ENCODE measurements at regions not wholly inside any gene's neighbourhood (a gene's known extent, or its start where the extent isn't known, plus 50 kb on each side); places are given as distances from the start of the nearest gene placed in this dataset.

DNA sequence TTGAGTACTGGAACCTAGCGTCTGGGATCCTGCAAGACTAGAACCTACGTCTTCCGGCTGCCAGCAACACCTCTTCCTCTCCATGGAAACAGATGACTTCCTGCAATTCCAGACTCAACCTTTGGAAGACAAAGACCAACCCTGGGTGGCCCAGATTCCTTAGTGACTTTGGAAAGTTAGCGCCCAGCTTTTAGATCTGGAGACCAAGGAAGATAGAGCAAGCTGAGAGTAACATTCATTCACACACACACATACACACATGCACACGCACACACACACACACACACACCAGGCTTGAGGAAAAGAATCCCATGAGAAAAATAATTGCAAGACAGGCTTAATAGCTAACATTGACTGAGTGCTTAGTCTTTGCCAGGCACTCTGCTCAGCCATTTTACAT is 788.9 kb downstream of the UQCRFS1 start:
- SMC1A ChIA-PET (ENCODE audit: uncharacterized antibody, unreplicated experiment): interaction anchor here (1.4 kb wide), 1 partner anchor 23 kb away, joined by 3 read pairs; no protein-coding TSS in a partner anchor
- no peaks in the 10 kb centered on the region; the same call in 2 of the 3 replicates for H3K9me3 ChIP-seq (replicated peaks; ENCODE audit: control insufficient read depth, insufficient read depth, low read length)
- in situ Hi-C loops (cut with MboI): no loop called here
- DNase-seq (ENCODE audit: low read depth, low spot score) (no peak), ATAC-seq (no peak), FAIRE-seq (no peak)
- TF ChIP-seq, protein P1, sequence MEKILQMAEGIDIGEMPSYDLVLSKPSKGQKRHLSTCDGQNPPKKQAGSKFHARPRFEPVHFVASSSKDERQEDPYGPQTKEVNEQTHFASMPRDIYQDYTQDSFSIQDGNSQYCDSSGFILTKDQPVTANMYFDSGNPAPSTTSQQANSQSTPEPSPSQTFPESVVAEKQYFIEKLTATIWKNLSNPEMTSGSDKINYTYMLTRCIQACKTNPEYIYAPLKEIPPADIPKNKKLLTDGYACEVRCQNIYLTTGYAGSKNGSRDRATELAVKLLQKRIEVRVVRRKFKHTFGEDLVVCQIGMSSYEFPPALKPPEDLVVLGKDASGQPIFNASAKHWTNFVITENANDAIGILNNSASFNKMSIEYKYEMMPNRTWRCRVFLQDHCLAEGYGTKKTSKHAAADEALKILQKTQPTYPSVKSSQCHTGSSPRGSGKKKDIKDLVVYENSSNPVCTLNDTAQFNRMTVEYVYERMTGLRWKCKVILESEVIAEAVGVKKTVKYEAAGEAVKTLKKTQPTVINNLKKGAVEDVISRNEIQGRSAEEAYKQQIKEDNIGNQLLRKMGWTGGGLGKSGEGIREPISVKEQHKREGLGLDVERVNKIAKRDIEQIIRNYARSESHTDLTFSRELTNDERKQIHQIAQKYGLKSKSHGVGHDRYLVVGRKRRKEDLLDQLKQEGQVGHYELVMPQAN (conservative IDR thresholded peaks at IDR 0.05): no peak
- TF ChIP-seq CBX5 (IDR thresholded peaks at IDR 0.05; ENCODE audit: low read depth) (no peak), TARDBP (IDR thresholded peaks at IDR 0.05; ENCODE audit: borderline replicate concordance) (no peak), FOS (IDR thresholded peaks at IDR 0.05; ENCODE audit: borderline replicate concordance, extremely low read depth, insufficient read length) (no peak), HDAC2 (IDR thresholded peaks at IDR 0.05) (no peak), WRNIP1 (IDR thresholded peaks at IDR 0.05; ENCODE audit: borderline replicate concordance, low read depth, low read length) (no peak), MTA3 (IDR thresholded peaks at IDR 0.05; ENCODE audit: borderline replicate concordance, low read length) (no peak), TCF12 (IDR thresholded peaks at IDR 0.05; ENCODE audit: low read depth, low read length) (no peak), SREBF1 (IDR thresholded peaks at IDR 0.05; ENCODE audit: low read length) (no peak), SMAD5 (IDR thresholded peaks at IDR 0.05; ENCODE audit: low read depth) (no peak), ZNF274 (IDR thresholded peaks at IDR 0.05; ENCODE audit: insufficient read depth, insufficient read length) (no peak), ZNF207 (IDR thresholded peaks at IDR 0.05; ENCODE audit: borderline replicate concordance) (no peak), RFX5 (IDR thresholded peaks at IDR 0.05; ENCODE audit: low read depth, low read length) (no peak), MEF2A (IDR thresholded peaks at IDR 0.05; ENCODE audit: insufficient read depth, low read depth, low read length) (no peak), PML (IDR thresholded peaks at IDR 0.05; ENCODE audit: low read length) (no peak)
- no peaks in the 10 kb centered on the region for H3K4me1 ChIP-seq (ENCODE audit: control insufficient read depth, insufficient read depth, low read length)
- BruUV-seq (replicated peaks): no TSS peak
- WGBS (ENCODE audit: insufficient coverage, insufficient replicate concordance, low lambda C conversion rate, missing lambda C conversion rate): 30% methylated on average over 5 of the region's 5 CpGs
- H3K79me2 ChIP-seq (ENCODE audit: control insufficient read depth, insufficient read depth, low read length): no peaks in the 10 kb centered on the region
- RAD21 ChIA-PET (ENCODE audit: unreplicated experiment): interaction anchor here (1.0 to 4.1 kb wide), 4 partner anchors 14 to 45 kb away, joined by 3 to 11 read pairs (median 4); no protein-coding TSS in a partner anchor
- no peaks in the 10 kb centered on the region for H4K20me1 ChIP-seq (ENCODE audit: control insufficient read depth, insufficient read depth)
- no peaks in the 10 kb centered on the region for H3K36me3 ChIP-seq (ENCODE audit: control insufficient read depth in 2 of 2, insufficient read depth in 2 of 2, low read length in 1 of 2)
- no peak overlapping the region for H3K4me3 ChIP-seq
- CTCF ChIA-PET: no interaction called here
- H3K27ac ChIP-seq (ENCODE audit: control insufficient read depth, insufficient read depth): no peak overlapping the region
- H2AFZ ChIP-seq (ENCODE audit: control insufficient read depth, low read depth, low read length): no peak overlapping the region
- H3K4me2 ChIP-seq (ENCODE audit: control insufficient read depth, insufficient read depth): no peak overlapping the region
- intact Hi-C loops (cut with micrococcal nuclease; ENCODE audit: unreplicated experiment): no loop called here
- no peaks in the 10 kb centered on the region for H3K27me3 ChIP-seq (replicated peaks in 1 of 2; ENCODE audit: control insufficient read depth in 2 of 2, insufficient read depth in 2 of 2, low read length in 1 of 2)
- H3K9ac ChIP-seq (ENCODE audit: control insufficient read depth, insufficient read depth, low read length): no peak overlapping the region
- POLR2A ChIA-PET: interaction anchor here (0.9 kb wide), 1 partner anchor 11 kb away, joined by 3 read pairs; no protein-coding TSS in a partner anchor
